ENCODE measurements at regions not wholly inside any gene's neighbourhood (a gene's known extent, or its start where the extent isn't known, plus 50 kb on each side); places are given as distances from the start of the nearest gene placed in this dataset.

- Histone ChIP-seq H3K79me2 (ENCODE audit: insufficient read depth, low read length) (no peaks in the 10 kb centered on the region), H2AFZ (ENCODE audit: low read length) (no peak overlapping the region), H3K4me1 (ENCODE audit: insufficient read depth, low read length) (no peaks in the 10 kb centered on the region), H4K20me1 (ENCODE audit: insufficient read depth, low read length) (no peaks in the 10 kb centered on the region), H3K36me3 (replicated peaks in 1 of 2; ENCODE audit: control insufficient read depth in 1 of 2, insufficient read depth in 2 of 2, low read length in 2 of 2) (no peaks in the 10 kb centered on the region), H3K4me2 (ENCODE audit: low read depth, low read length) (no peak overlapping the region), H3K9me3 (ENCODE audit: low read length) (no peaks in the 10 kb centered on the region), H3K27ac (ENCODE audit: extremely low read length, insufficient read depth, low read length) (no peak overlapping the region), H3K4me3 (replicated peaks in 1 of 3; ENCODE audit: insufficient read depth in 1 of 3, low read depth in 2 of 3, low read length in 3 of 3) (no peak overlapping the region), H3K27me3 (ENCODE audit: control insufficient read depth in 1 of 2, insufficient read depth in 2 of 2, low read length in 2 of 2) (peaks cover 7 to 66% of the 10 kb centered on the region in 2 experiments; a peak in 3 of 5 replicates), H3K9ac (ENCODE audit: insufficient read depth, low read depth, low read length) (no peak overlapping the region)
- intact Hi-C loops (cut with micrococcal nuclease; ENCODE audit: unreplicated experiment) (no loop called here), in situ Hi-C loops (cut with HindIII; ENCODE audit: extremely low pct_ligation_motif_present, low pct_unique_long_range_greater_than_20kb) (no loop called here)
- ChIA-PET POLR2A (no interaction called here), CTCF (ENCODE audit: low intra/inter-chr PET ratio, low total read pairs) (no interaction called here)
- FAIRE-seq (no peak), ATAC-seq (no peak), DNase-seq (ENCODE audit: low spot score) (no peak)
- TF ChIP-seq ZNF251 (CRISPR knock-in tag; IDR thresholded peaks at IDR 0.05), result no peak
- no peak for TF ChIP-seq NCOA2 (CRISPR knock-in tag; IDR thresholded peaks at IDR 0.05)
- no peak for TF ChIP-seq MXI1 (IDR thresholded peaks at IDR 0.05; ENCODE audit: borderline replicate concordance, low read depth, low read length)
- no peak for TF ChIP-seq ZNF354B (CRISPR knock-in tag; IDR thresholded peaks at IDR 0.05)
- no peak for TF ChIP-seq HES4 (CRISPR knock-in tag; IDR thresholded peaks at IDR 0.05; ENCODE audit: borderline replicate concordance)
- TF ChIP-seq ZNF841 (CRISPR knock-in tag; IDR thresholded peaks at IDR 0.05; ENCODE audit: borderline replicate concordance), result no peak
- TF ChIP-seq ZNF362 (CRISPR knock-in tag; IDR thresholded peaks at IDR 0.05; ENCODE audit: borderline replicate concordance), result no peak
- TF ChIP-seq SRF (IDR thresholded peaks at IDR 0.05; ENCODE audit: low read depth, low read length), result no peak
- no peak for TF ChIP-seq SYNCRIP (IDR thresholded peaks at IDR 0.05; ENCODE audit: insufficient read depth, low read depth, low read length)
- no peak for TF ChIP-seq NKX3-1 (CRISPR knock-in tag; IDR thresholded peaks at IDR 0.05)
- BruUV-seq (replicated peaks), result no TSS peak
- WGBS (ENCODE audit: low lambda C conversion rate), result 21% methylated on average over 15 of the region's 17 CpGs
Measured at GRCh38 chr7:156120552-156120951, 308.3 kb upstream of the SHH start.

Measured in HepG2 (cell line).